ENCODE measurements at regions not wholly inside any gene's neighbourhood (a gene's known extent, or its start where the extent isn't known, plus 50 kb on each side); places are given as distances from the start of the nearest gene placed in this dataset.
"Not testable (repeated sequence)": the region's sequence is repeated elsewhere in the genome, so short reads cannot be mapped to it uniquely, and the experiment has no call there.

GRCh38 chr11:90585491-90585890 lies 362.6 kb upstream of the CHORDC1 start:
- no peak for DNase-seq (ENCODE audit: low read depth, low spot score)

- not testable (repeated sequence) for DNase-seq (ENCODE audit: low read depth, low spot score)
Measured at GRCh38 chr11:90582999-90583398, 360.1 kb upstream of the CHORDC1 start.

GRCh38 chr11:90564531-90564930 lies 341.7 kb upstream of the CHORDC1 start:
- DNase-seq (ENCODE audit: low read depth, low spot score): no peak

GRCh38 chr11:90558328-90558865 lies 335.5 kb upstream of the CHORDC1 start:
- DNase-seq (ENCODE audit: low read depth, low spot score): no peak

GRCh38 chr11:90556606-90557005 lies 333.8 kb upstream of the CHORDC1 start:
- DNase-seq (ENCODE audit: low read depth, low spot score): no peak

GRCh38 chr11:90556026-90556425 lies 333.2 kb upstream of the CHORDC1 start:
- no peak for DNase-seq (ENCODE audit: low read depth, low spot score)

GRCh38 chr11:90555477-90555876 lies 332.6 kb upstream of the CHORDC1 start:
- DNase-seq (ENCODE audit: low read depth, low spot score): no peak

GRCh38 chr11:90542092-90542491 lies 319.2 kb upstream of the CHORDC1 start:
- DNase-seq (ENCODE audit: low read depth, low spot score): no peak

- DNase-seq (ENCODE audit: low read depth, low spot score): no peak
Measured at GRCh38 chr11:90536301-90536700, 313.5 kb upstream of the CHORDC1 start.

- DNase-seq (ENCODE audit: low read depth, low spot score): no peak
Measured at GRCh38 chr11:90532125-90532524, 309.3 kb upstream of the CHORDC1 start.

GRCh38 chr11:90531001-90531400 lies 308.2 kb upstream of the CHORDC1 start:
- no peak for DNase-seq (ENCODE audit: low read depth, low spot score)

GRCh38 chr11:90525962-90526361 lies 303.1 kb upstream of the CHORDC1 start:
- no peak for DNase-seq (ENCODE audit: low read depth, low spot score)

GRCh38 chr11:90512846-90513245 lies 290.0 kb upstream of the CHORDC1 start:
- no peak for DNase-seq (ENCODE audit: low read depth, low spot score)

- DNase-seq (ENCODE audit: low read depth, low spot score): no peak
Measured at GRCh38 chr11:90510839-90511238, 288.0 kb upstream of the CHORDC1 start.

GRCh38 chr11:90500922-90501568 lies 278.2 kb upstream of the CHORDC1 start:
- DNase-seq (ENCODE audit: low read depth, low spot score): peak; percentile 18

GRCh38 chr11:90496722-90497121 lies 273.9 kb upstream of the CHORDC1 start:
- DNase-seq (ENCODE audit: low read depth, low spot score): no peak

GRCh38 chr11:90493379-90493778 lies 270.5 kb upstream of the CHORDC1 start:
- DNase-seq (ENCODE audit: low read depth, low spot score): no peak

- no peak for DNase-seq (ENCODE audit: low read depth, low spot score)
Measured at GRCh38 chr11:90491466-90491865, 268.6 kb upstream of the CHORDC1 start.

- DNase-seq (ENCODE audit: low read depth, low spot score): peak; percentile 67
Measured at GRCh38 chr11:90476442-90477007, 253.7 kb upstream of the CHORDC1 start.

- DNase-seq (ENCODE audit: low read depth, low spot score): peak; percentile 90
Measured at GRCh38 chr11:90468923-90469322, 246.1 kb upstream of the CHORDC1 start.

- peak; percentile 34 for DNase-seq (ENCODE audit: low read depth, low spot score)
Measured at GRCh38 chr11:90465553-90465952, 242.7 kb upstream of the CHORDC1 start.

- DNase-seq (ENCODE audit: low read depth, low spot score): peak; percentile 21
Measured at GRCh38 chr11:90455347-90455920, 232.6 kb upstream of the CHORDC1 start.

GRCh38 chr11:90453525-90453924 lies 230.7 kb upstream of the CHORDC1 start:
- DNase-seq (ENCODE audit: low read depth, low spot score): no peak

All from astrocyte of the hippocampus (primary cell).